Endothelial cell of umbilical vein (primary cell): ENCODE measurements at regions not wholly inside any gene's neighbourhood (a gene's known extent, or its start where the extent isn't known, plus 50 kb on each side); places are given as distances from the start of the nearest gene placed in this dataset.

Experiments
- BruUV-seq: library from RNA; stranded (reverse); fragments of 400-500 nt; replicated peaks from 2 replicates; lab custom pipeline; 2021; lab: Mats Ljungman, UMichigan
- CTCF ChIA-PET: fragments of 300-600, 350-600 bp; sonication (Branson Sonifier 250); formaldehyde crosslinking; loops from one replicate; lab custom pipeline; 2021; ENCODE audit warnings: antibody characterized with exemption, inconsistent platforms; lab: Charles Lee
- POLR2A ChIA-PET: fragments of 300-600, 350-600 bp; sonication (Branson Sonifier 250); formaldehyde crosslinking; loops from one replicate; lab custom pipeline; 2021; ENCODE audit warnings: antibody characterized with exemption, inconsistent platforms; lab: Charles Lee
- DNase-seq: peaks from one replicate; pipeline ENCODE4 v3.0.0-alpha.2; 2011; ENCODE audit warnings: low read depth, low spot score
- FAIRE-seq: peaks from 2 replicates; lab custom pipeline; 2011; peaks lifted over from hg19 to GRCh38; lab: Jason Lieb, UNC
- H2AFZ ChIP-seq: 2 replicates; pipeline ENCODE4 v1.6.0; 2012; ENCODE audit warnings: low read depth, low read length, control low read depth, inconsistent platforms
- H3K27ac ChIP-seq: 2 replicates; pipeline ENCODE4 v1.5.1; 2011; ENCODE audit warnings: low read depth, mild to moderate bottlenecking, control low read depth, low read length, moderate library complexity; ENCODE audit not compliant: insufficient read depth
- H3K27me3 ChIP-seq, 2 experiments: 2 replicates each; pipeline versions ENCODE4 v1.6.0 to v1.6.1; 2011; ENCODE audit warnings: low read length in 2 of 2, mixed read lengths in 1 of 2; ENCODE audit not compliant: control insufficient read depth in 2 of 2, insufficient read depth in 2 of 2
- H3K36me3 ChIP-seq, 2 experiments: 2 replicates in 1 of 2; 3 replicates in 1 of 2; pipeline ENCODE4 v1.5.1; 2011; ENCODE audit warnings: low read length in 2 of 2, mild to moderate bottlenecking in 1 of 2, moderate library complexity in 1 of 2; ENCODE audit not compliant: control insufficient read depth in 2 of 2, insufficient read depth in 2 of 2; ENCODE audit errors: extremely low read depth in 1 of 2
- H3K4me1 ChIP-seq: 3 replicates; pipeline ENCODE4 v1.5.1; 2011; ENCODE audit warnings: mild to moderate bottlenecking, low read length; ENCODE audit not compliant: control insufficient read depth, insufficient read depth; ENCODE audit errors: extremely low read depth
- H3K4me2 ChIP-seq: 2 replicates; pipeline ENCODE4 v1.6.1; 2011; ENCODE audit warnings: low read length, control low read depth, mixed read lengths; ENCODE audit not compliant: insufficient read depth
- H3K4me3 ChIP-seq, 3 experiments: fragments of 200-600 bp in 1 of 3; sonication (generic), shearing (Covaris generic) in 1 of 3; replicated peaks in 1 of 3; 2 replicates each; pipeline ENCODE4 v1.5.1; 2011 to 2016; ENCODE audit warnings: control low read depth in 3 of 3, low read length in 3 of 3, mild to moderate bottlenecking in 2 of 3, inconsistent platforms in 1 of 3, low read depth in 1 of 3, moderate library complexity in 1 of 3; ENCODE audit not compliant: insufficient read depth in 1 of 3
- H3K79me2 ChIP-seq: 2 replicates; pipeline ENCODE4 v1.6.0; 2012; ENCODE audit warnings: low read length, inconsistent platforms; ENCODE audit not compliant: control insufficient read depth, insufficient read depth
- H3K9ac ChIP-seq: replicated peaks from 2 replicates; pipeline ENCODE3; 2011; ENCODE audit warnings: low read length, control low read depth; ENCODE audit not compliant: insufficient read depth; ENCODE audit errors: extremely low read depth
- H3K9me1 ChIP-seq: replicated peaks from 3 replicates; pipeline ENCODE4 v1.6.0; 2011; ENCODE audit warnings: mild to moderate bottlenecking, low read length; ENCODE audit not compliant: control insufficient read depth, insufficient read depth; ENCODE audit errors: extremely low read depth
- H3K9me3 ChIP-seq: replicated peaks from 2 replicates; pipeline ENCODE4 v1.5.1; 2012; ENCODE audit warnings: low read length, inconsistent platforms; ENCODE audit not compliant: control insufficient read depth, insufficient read depth
- H4K20me1 ChIP-seq: replicated peaks from 2 replicates; pipeline ENCODE3; 2011; ENCODE audit warnings: mild to moderate bottlenecking, low read length; ENCODE audit not compliant: control insufficient read depth, insufficient read depth; ENCODE audit errors: extremely low read depth
- FOS ChIP-seq: IDR thresholded peaks from 2 replicates; pipeline ENCODE4 v1.6.1; 2011; ENCODE audit warnings: mild to moderate bottlenecking, low read length, moderate library complexity, borderline replicate concordance; ENCODE audit not compliant: insufficient read depth
- GATA2 ChIP-seq: IDR thresholded peaks from 2 replicates; pipeline ENCODE4 v1.7.0; 2011; ENCODE audit warnings: low read depth, mild to moderate bottlenecking, moderate library complexity, mixed read lengths, low read length; ENCODE audit not compliant: insufficient read length, insufficient read depth
- MYC ChIP-seq: IDR thresholded peaks from one replicate; pipeline ENCODE4 v1.6.1; 2011; ENCODE audit warnings: mild to moderate bottlenecking, low read depth, low read length
- dilution Hi-C: fragments of 300-500 bp; cut with MboI; formaldehyde crosslinking; loops from one replicate; pipeline ENCODE4 v1.15.0; 2019; ENCODE audit warnings: low sequenced_read_pairs; ENCODE audit not compliant: extremely low pct_ligation_motif_present
- intact Hi-C: fragments of 100-400 bp; cut with micrococcal nuclease; formaldehyde crosslinking; loops from one replicate; pipeline ENCODE4 v1.10.0; 2022
- TF ChIP-seq, protein P1 (sequence below), 2 donors: IDR thresholded peaks; 1 replicate in 1 of 2; 2 replicates in 1 of 2; pipeline ENCODE4 v1.5.1; 2011; ENCODE audit warnings: low read length in 2 of 2, mild to moderate bottlenecking in 2 of 2, moderate library complexity in 2 of 2, control low read depth in 1 of 2, inconsistent platforms in 1 of 2, low read depth in 1 of 2; ENCODE audit not compliant: insufficient read depth in 1 of 2; ENCODE audit errors: extremely low read depth in 1 of 2

DNA sequence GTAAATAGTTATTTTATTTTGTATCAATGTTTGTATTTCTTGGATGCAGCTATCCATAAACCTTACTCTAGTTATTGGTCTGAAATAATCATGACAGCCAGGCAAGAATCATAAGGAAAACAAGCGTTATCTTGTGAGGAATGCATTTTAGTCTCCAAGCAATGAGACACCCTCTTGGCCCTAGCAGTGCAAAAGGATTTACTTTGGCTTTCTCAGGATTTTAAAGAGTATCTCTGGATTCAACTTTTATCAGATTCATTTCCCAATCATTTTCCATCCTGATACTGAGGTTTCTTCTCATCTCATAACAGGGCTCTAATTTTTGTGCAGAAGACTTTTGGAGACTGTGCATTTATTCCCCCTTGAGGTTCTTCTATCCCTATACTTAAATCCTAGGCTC, 480.8 kb downstream of the TMX3 start:
- TF ChIP-seq, protein P1, sequence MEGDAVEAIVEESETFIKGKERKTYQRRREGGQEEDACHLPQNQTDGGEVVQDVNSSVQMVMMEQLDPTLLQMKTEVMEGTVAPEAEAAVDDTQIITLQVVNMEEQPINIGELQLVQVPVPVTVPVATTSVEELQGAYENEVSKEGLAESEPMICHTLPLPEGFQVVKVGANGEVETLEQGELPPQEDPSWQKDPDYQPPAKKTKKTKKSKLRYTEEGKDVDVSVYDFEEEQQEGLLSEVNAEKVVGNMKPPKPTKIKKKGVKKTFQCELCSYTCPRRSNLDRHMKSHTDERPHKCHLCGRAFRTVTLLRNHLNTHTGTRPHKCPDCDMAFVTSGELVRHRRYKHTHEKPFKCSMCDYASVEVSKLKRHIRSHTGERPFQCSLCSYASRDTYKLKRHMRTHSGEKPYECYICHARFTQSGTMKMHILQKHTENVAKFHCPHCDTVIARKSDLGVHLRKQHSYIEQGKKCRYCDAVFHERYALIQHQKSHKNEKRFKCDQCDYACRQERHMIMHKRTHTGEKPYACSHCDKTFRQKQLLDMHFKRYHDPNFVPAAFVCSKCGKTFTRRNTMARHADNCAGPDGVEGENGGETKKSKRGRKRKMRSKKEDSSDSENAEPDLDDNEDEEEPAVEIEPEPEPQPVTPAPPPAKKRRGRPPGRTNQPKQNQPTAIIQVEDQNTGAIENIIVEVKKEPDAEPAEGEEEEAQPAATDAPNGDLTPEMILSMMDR (IDR thresholded peaks at IDR 0.05; ENCODE audit: extremely low read depth in 1 of 2, insufficient read depth in 1 of 2, low read depth in 1 of 2, low read length in 2 of 2): no peak
- no peak for TF ChIP-seq MYC
- TF ChIP-seq GATA2: no peak
- Histone ChIP-seq H3K9me3 (no peaks in the 10 kb centered on the region), H3K9me1 (no peaks in the 10 kb centered on the region), H3K4me2 (no peak overlapping the region), H4K20me1 (no peaks in the 10 kb centered on the region), H2AFZ (no peak overlapping the region), H3K36me3 (no peaks in the 10 kb centered on the region), H3K27me3 (no peaks in the 10 kb centered on the region), H3K27ac (no peak overlapping the region), H3K4me1 (no peaks in the 10 kb centered on the region), H3K4me3 (no peak overlapping the region), H3K9ac (no peak overlapping the region), H3K79me2 (no peaks in the 10 kb centered on the region)
- CTCF ChIA-PET: no interaction called here
- no TSS peak for BruUV-seq
- DNase-seq: no peak
- intact Hi-C loops (no loop called here), dilution Hi-C loops (no loop called here)
- no peak for FAIRE-seq
- POLR2A ChIA-PET: no interaction called here

- no peak for FAIRE-seq
Observed at GRCh38 chr18:68233018-68233417, 481.9 kb downstream of the TMX3 start.

More at GRCh38 chr18:68233018-68233417, 481.9 kb downstream of the TMX3 start:
- Histone ChIP-seq H3K4me3 (no peak overlapping the region), H3K9ac (no peak overlapping the region), H3K9me1 (no peaks in the 10 kb centered on the region), H3K36me3 (no peaks in the 10 kb centered on the region), H3K79me2 (no peaks in the 10 kb centered on the region), H3K4me2 (no peak overlapping the region), H2AFZ (no peak overlapping the region), H3K4me1 (no peaks in the 10 kb centered on the region), H3K27me3 (no peaks in the 10 kb centered on the region), H3K27ac (no peak overlapping the region), H4K20me1 (no peaks in the 10 kb centered on the region), H3K9me3 (no peaks in the 10 kb centered on the region)
- ChIA-PET CTCF (no interaction called here), POLR2A (no interaction called here)
- no TSS peak for BruUV-seq
- intact Hi-C loops: no loop called here
- no peak for DNase-seq
- dilution Hi-C loops: no loop called here
- no peak for TF ChIP-seq FOS
